ENCODE measurements at regions not wholly inside any gene's neighbourhood (a gene's known extent, or its start where the extent isn't known, plus 50 kb on each side); places are given as distances from the start of the nearest gene placed in this dataset.
"Not testable (repeated sequence)": the region's sequence is repeated elsewhere in the genome, so short reads cannot be mapped to it uniquely, and the experiment has no call there.

- no peak for DNase-seq
These were observed 66.9 kb downstream of the FOXL3 start for GRCh38 chr7:356691-357462.

- DNase-seq, result no peak
These were observed 67.7 kb downstream of the FOXL3 start for GRCh38 chr7:357531-358209.

- no peak for DNase-seq
These were observed 68.4 kb downstream of the FOXL3 start for GRCh38 chr7:358352-358751.

- DNase-seq, result no peak
These were observed 69.3 kb downstream of the FOXL3 start for GRCh38 chr7:359226-359765.

GRCh38 chr7:359766-360361 is 69.9 kb downstream of the FOXL3 start:
- no peak for DNase-seq

- DNase-seq, result no peak
These were observed 70.6 kb downstream of the FOXL3 start for GRCh38 chr7:360454-361100.

GRCh38 chr7:361182-361581 is 71.2 kb downstream of the FOXL3 start:
- not testable (repeated sequence) for DNase-seq

GRCh38 chr7:361680-362401 is 71.9 kb downstream of the FOXL3 start:
- no peak for DNase-seq

- no peak for DNase-seq
These were observed 72.6 kb downstream of the FOXL3 start for GRCh38 chr7:362402-363096.

GRCh38 chr7:363626-364025 is 73.7 kb downstream of the FOXL3 start:
- no peak for DNase-seq

GRCh38 chr7:364536-364935 is 74.6 kb downstream of the FOXL3 start:
- no peak for DNase-seq

- DNase-seq, result no peak
These were observed 75.6 kb downstream of the FOXL3 start for GRCh38 chr7:365593-365992.

- no peak for DNase-seq
These were observed 76.3 kb downstream of the FOXL3 start for GRCh38 chr7:366161-366803.

GRCh38 chr7:367351-367901 is 77.5 kb downstream of the FOXL3 start:
- DNase-seq, result no peak

GRCh38 chr7:368651-369475 is 78.9 kb downstream of the FOXL3 start:
- no peak for DNase-seq

- no peak for DNase-seq
These were observed 79.7 kb downstream of the FOXL3 start for GRCh38 chr7:369476-370258.

- DNase-seq, result no peak
These were observed 80.3 kb downstream of the FOXL3 start for GRCh38 chr7:370259-370625.

GRCh38 chr7:370775-371118 is 80.8 kb downstream of the FOXL3 start:
- no peak for DNase-seq

Data from muscle of arm (tissue), 1 donor.